HepG2 (cell line): ENCODE measurements at regions not wholly inside any gene's neighbourhood (a gene's known extent, or its start where the extent isn't known, plus 50 kb on each side); places are given as distances from the start of the nearest gene placed in this dataset.

Source experiments
- ATAC-seq: fragments of 200-7000 bp; cut with Tn5 transposase; 3 replicates; pipeline ENCODE4 v1.9.1; 2020; ENCODE audit warnings: mild to moderate bottlenecking, moderate library complexity
- BruUV-seq: library from RNA; stranded (reverse); fragments of 400-500 nt; replicated peaks from 2 replicates; lab custom pipeline; 2021; lab: Mats Ljungman, UMichigan
- CTCF ChIA-PET: fragments of 300-600 bp; formaldehyde crosslinking; extraction: SDS; loops from one replicate; lab custom pipeline; 2021; ENCODE audit warnings: low total read pairs, inconsistent platforms, low intra/inter-chr PET ratio; lab: Yijun Ruan, JAX
- POLR2A ChIA-PET: fragments of 350-600 bp; sonication (Branson Sonifier 250); formaldehyde crosslinking; loops from one replicate; lab custom pipeline; 2020; ENCODE audit warnings: antibody characterized with exemption, inconsistent platforms; lab: Yijun Ruan, JAX
- DNase-seq: peaks from one replicate; pipeline ENCODE4 v3.0.0-alpha.2; 2015; ENCODE audit warnings: low spot score
- FAIRE-seq: peaks from 3 replicates; lab custom pipeline; 2011; peaks lifted over from hg19 to GRCh38; lab: Jason Lieb, UNC
- H2AFZ ChIP-seq: one replicate; pipeline ENCODE4 v1.6.1; 2011; ENCODE audit warnings: low read length, inconsistent platforms
- H3K27ac ChIP-seq: fragments of 300-600 bp; 3 replicates; pipeline ENCODE4 v1.8.0; 2011; ENCODE audit warnings: mixed run types, mild to moderate bottlenecking, mixed read lengths, low read length, inconsistent platforms; ENCODE audit not compliant: insufficient read depth; ENCODE audit errors: extremely low read length
- H3K27me3 ChIP-seq, 2 experiments: fragments of 200-600 bp in 1 of 2; 2 replicates in 1 of 2; 3 replicates in 1 of 2; pipeline versions ENCODE4 v1.6.0 to v1.8.0; 2011; ENCODE audit warnings: low read length in 2 of 2, mild to moderate bottlenecking in 2 of 2, moderate library complexity in 2 of 2, inconsistent platforms in 1 of 2; ENCODE audit not compliant: insufficient read depth in 2 of 2, control insufficient read depth in 1 of 2
- H3K36me3 ChIP-seq, 2 experiments: fragments of 200-600 bp in 1 of 2; replicated peaks in 1 of 2; 2 replicates in 1 of 2; 3 replicates in 1 of 2; pipeline versions ENCODE4 v1.5.1 to v1.8.0; 2011; ENCODE audit warnings: low read length in 2 of 2, inconsistent platforms in 1 of 2; ENCODE audit not compliant: insufficient read depth in 2 of 2, control insufficient read depth in 1 of 2
- H3K4me1 ChIP-seq: 2 replicates; pipeline ENCODE4 v1.5.1; 2012; ENCODE audit warnings: low read length, inconsistent platforms; ENCODE audit not compliant: insufficient read depth
- H3K4me2 ChIP-seq: 2 replicates; pipeline ENCODE4 v1.6.0; 2011; ENCODE audit warnings: low read depth, low read length, inconsistent platforms
- H3K4me3 ChIP-seq, 3 experiments: fragments of 200-600 bp in 1 of 3; sonication (generic), shearing (Covaris generic) in 1 of 3; replicated peaks in 1 of 3; 2 replicates each; pipeline ENCODE4 v1.5.1; 2011 to 2016; ENCODE audit warnings: low read length in 3 of 3, inconsistent platforms in 2 of 3, low read depth in 2 of 3, mild to moderate bottlenecking in 2 of 3, control low read depth in 1 of 3, mixed read lengths in 1 of 3; ENCODE audit not compliant: insufficient read depth in 1 of 3
- H3K79me2 ChIP-seq: one replicate; pipeline ENCODE4 v1.6.1; 2011; ENCODE audit warnings: low read length, inconsistent platforms; ENCODE audit not compliant: insufficient read depth
- H3K9ac ChIP-seq: 2 replicates; pipeline ENCODE4 v1.6.0; 2011; ENCODE audit warnings: mild to moderate bottlenecking, low read depth, low read length, inconsistent platforms; ENCODE audit not compliant: insufficient read depth
- H3K9me3 ChIP-seq: 2 replicates; pipeline ENCODE4 v1.5.1; 2012; ENCODE audit warnings: mild to moderate bottlenecking, low read length
- H4K20me1 ChIP-seq: 2 replicates; pipeline ENCODE4 v1.6.0; 2011; ENCODE audit warnings: inconsistent platforms, mild to moderate bottlenecking, low read length, moderate library complexity; ENCODE audit not compliant: insufficient read depth
- E2F5 ChIP-seq: sonication (generic); formaldehyde crosslinking; conservative IDR thresholded peaks from 2 replicates; pipeline ENCODE4 v1.4.0; 2020; ENCODE audit warnings: missing genetic modification reagents
- FOXP4 ChIP-seq: sonication (generic); formaldehyde crosslinking; IDR thresholded peaks from 2 replicates; pipeline ENCODE4 v1.4.0; 2020; ENCODE audit warnings: missing genetic modification reagents
- HNF4G ChIP-seq, 2 experiments: sonication (generic) in 1 of 2; formaldehyde crosslinking in 1 of 2; IDR thresholded peaks; 2 replicates each; pipeline versions ENCODE4 v1.4.0 to v1.6.1; 2011 to 2020; ENCODE audit warnings: borderline replicate concordance in 2 of 2, low read depth in 2 of 2, mild to moderate bottlenecking in 2 of 2, low read length in 1 of 2, missing genetic modification reagents in 1 of 2, moderate library complexity in 1 of 2
- IKZF1 ChIP-seq: fragments of 450-650 bp; IDR thresholded peaks from 2 replicates; pipeline ENCODE4 v1.7.1; 2016
- NPAS2 ChIP-seq: sonication (generic); formaldehyde crosslinking; IDR thresholded peaks from 2 replicates; pipeline ENCODE4 v1.8.0; 2022; ENCODE audit warnings: mild to moderate bottlenecking, missing genetic modification reagents, borderline replicate concordance
- ONECUT2 ChIP-seq: sonication (generic); formaldehyde crosslinking; IDR thresholded peaks from 2 replicates; pipeline ENCODE4 v1.4.0; 2020; ENCODE audit warnings: missing genetic modification reagents
- PBX3 ChIP-seq: sonication (generic); formaldehyde crosslinking; IDR thresholded peaks from 2 replicates; pipeline ENCODE4 v1.8.1; 2023; ENCODE audit warnings: missing genetic modification reagents, inconsistent platforms, borderline replicate concordance
- SNAPC4 ChIP-seq: sonication (generic); formaldehyde crosslinking; IDR thresholded peaks from 2 replicates; pipeline ENCODE4 v1.4.0; 2020; ENCODE audit warnings: mild to moderate bottlenecking, missing genetic modification reagents
- ZBTB7B ChIP-seq: sonication (generic); formaldehyde crosslinking; IDR thresholded peaks from 2 replicates; pipeline ENCODE4 v1.4.0; 2020; ENCODE audit warnings: missing genetic modification reagents
- ZFP37 ChIP-seq: sonication (generic); formaldehyde crosslinking; IDR thresholded peaks from 2 replicates; pipeline ENCODE4 v1.4.0; 2020; ENCODE audit warnings: missing genetic modification reagents, borderline replicate concordance
- ZNF18 ChIP-seq: sonication (generic); formaldehyde crosslinking; IDR thresholded peaks from 2 replicates; pipeline ENCODE4 v1.8.0; 2022; ENCODE audit warnings: mild to moderate bottlenecking, missing genetic modification reagents; ENCODE audit not compliant: insufficient replicate concordance
- ZNF572 ChIP-seq: sonication (generic); formaldehyde crosslinking; IDR thresholded peaks from 2 replicates; pipeline ENCODE4 v1.5.1; 2020; ENCODE audit warnings: mild to moderate bottlenecking, missing genetic modification reagents
- ZSCAN12 ChIP-seq: sonication (generic); formaldehyde crosslinking; IDR thresholded peaks from 2 replicates; pipeline ENCODE4 v1.9.0; 2021; ENCODE audit warnings: mild to moderate bottlenecking, missing genetic modification reagents
- ZSCAN29 ChIP-seq: sonication (generic); formaldehyde crosslinking; conservative IDR thresholded peaks from 2 replicates; pipeline ENCODE4 v1.4.0; 2020; ENCODE audit warnings: mild to moderate bottlenecking, missing genetic modification reagents
- WGBS: methylation state at CpG from one replicate; pipeline ENCODE4 v1.1.6; 2017; ENCODE audit warnings: low lambda C conversion rate; 5-methylcytosine and 5-hydroxymethylcytosine counted together
- in situ Hi-C: cut with HindIII; loops from 2 replicates; pipeline ENCODE4 v1.10.0; 2017; ENCODE audit warnings: low pct_unique_long_range_greater_than_20kb; ENCODE audit not compliant: extremely low pct_ligation_motif_present
- intact Hi-C: fragments of 100-400 bp; cut with micrococcal nuclease; formaldehyde crosslinking; loops from one replicate; pipeline ENCODE4 v1.10.0; 2022; ENCODE audit not compliant: unreplicated experiment

GRCh38 chr10:84029840-84030239 lies 109.5 kb upstream of the GHITM start:
- no peak for TF ChIP-seq PBX3 (CRISPR knock-in tag)
- TF ChIP-seq ZBTB7B (CRISPR knock-in tag) = no peak
- TF ChIP-seq HNF4G (IDR thresholded peaks at IDR 0.05; ENCODE audit: borderline replicate concordance, low read depth, low read length) = no peak
- TF ChIP-seq HNF4G (CRISPR knock-in tag; IDR thresholded peaks at IDR 0.05; ENCODE audit: borderline replicate concordance, low read depth) = no peak
- no peak for TF ChIP-seq ZNF18 (CRISPR knock-in tag)
- TF ChIP-seq IKZF1 = no peak
- no peak for TF ChIP-seq FOXP4
- TF ChIP-seq E2F5 (CRISPR knock-in tag) = no peak
- TF ChIP-seq ZNF572 = no peak
- no peak for TF ChIP-seq SNAPC4 (CRISPR knock-in tag)
- no peak for TF ChIP-seq ZSCAN12 (CRISPR knock-in tag)
- TF ChIP-seq ONECUT2 (CRISPR knock-in tag) = no peak
- no peak for TF ChIP-seq ZFP37
- TF ChIP-seq ZSCAN29 (CRISPR knock-in tag) = no peak
- no peak for TF ChIP-seq NPAS2 (CRISPR knock-in tag)
- H2AFZ ChIP-seq = no peak overlapping the region
- no peaks in the 10 kb centered on the region for H4K20me1 ChIP-seq
- H3K36me3 ChIP-seq = no peaks in the 10 kb centered on the region
- H3K4me2 ChIP-seq = no peak overlapping the region
- H3K9me3 ChIP-seq = no peaks in the 10 kb centered on the region
- ATAC-seq (no peak), FAIRE-seq (no peak), DNase-seq (no peak)
- H3K27me3 ChIP-seq = no peaks in the 10 kb centered on the region; a peak in 1 of 5 replicates
- no peaks in the 10 kb centered on the region for H3K79me2 ChIP-seq
- H3K27ac ChIP-seq = no peak overlapping the region
- no peak overlapping the region for H3K9ac ChIP-seq
- under 1% methylated on average over 4 of the region's 4 CpGs for WGBS
- H3K4me3 ChIP-seq = no peak overlapping the region
- ChIA-PET POLR2A (no interaction called here), CTCF (no interaction called here)
- H3K4me1 ChIP-seq = no peaks in the 10 kb centered on the region
- BruUV-seq = no TSS peak
- in situ Hi-C loops = no loop called here
- intact Hi-C loops = loop anchor here (10.0 kb wide), 1 partner anchor 225 kb away; no protein-coding TSS in a partner anchor
